Stomach (tissue), 8 donors: ENCODE measurements at regions not wholly inside any gene's neighbourhood (a gene's known extent, or its start where the extent isn't known, plus 50 kb on each side); places are given as distances from the start of the nearest gene placed in this dataset.

Source experiments
- DNase-seq, 2 donors: peaks; one replicate each; pipeline versions ENCODE4 v3.0.0 to v3.0.0-alpha.2; 2013 to 2019
- H3K27ac ChIP-seq, 5 donors: fragments of 200-600 bp in 4 of 5; sonication (generic) in 4 of 5; one replicate each; pipeline ENCODE4 v1.5.1; 2013 to 2019; ENCODE audit warnings: mild to moderate bottlenecking in 1 of 5, moderate library complexity in 1 of 5
- H3K27me3 ChIP-seq, 3 donors: fragments of 200-600 bp; sonication (generic); one replicate each; pipeline ENCODE4 v1.5.1; 2017 to 2019; ENCODE audit warnings: mixed run types in 1 of 3
- H3K36me3 ChIP-seq, 4 donors: fragments of 200-600 bp; sonication (generic); 1 replicate in 3 of 4; 2 replicates in 1 of 4; pipeline ENCODE4 v1.5.1; 2016 to 2019
- H3K4me1 ChIP-seq, 4 donors: fragments of 200-600 bp; sonication (generic); one replicate each; pipeline ENCODE4 v1.5.1; 2016 to 2019
- H3K4me3 ChIP-seq, 4 donors: fragments of 200-600 bp; sonication (generic) in 3 of 4; one replicate each; pipeline ENCODE4 v1.5.1; 2016 to 2019; ENCODE audit warnings: mild to moderate bottlenecking in 1 of 4
- H3K9me3 ChIP-seq, 4 donors: fragments of 200-600 bp; sonication (generic); one replicate each; pipeline ENCODE4 v1.5.1; 2016 to 2019
- CTCF ChIP-seq, 7 experiments: fragments of 450-650 bp in 4 of 7; fragments of 200-600 bp in 3 of 7; sonication (generic) in 3 of 7; IDR thresholded peaks; one replicate each; pipeline ENCODE4 v1.5.1; 2016 to 2019; ENCODE audit warnings: antibody characterized with exemption in 7 of 7, control low read depth in 2 of 7, mild to moderate bottlenecking in 1 of 7
- EP300 ChIP-seq: sonication (generic); formaldehyde crosslinking; IDR thresholded peaks from one replicate; pipeline ENCODE4 v1.6.1; 2017; ENCODE audit warnings: antibody characterized with exemption
- POLR2A ChIP-seq, 4 donors: fragments of 450-650 bp; IDR thresholded peaks; one replicate each; pipeline ENCODE4 v1.6.1; 2016; ENCODE audit warnings: antibody characterized with exemption in 4 of 4, control low read depth in 2 of 4, mild to moderate bottlenecking in 1 of 4, moderate library complexity in 1 of 4
- POLR2AphosphoS5 ChIP-seq, 3 donors: sonication (generic); formaldehyde crosslinking; IDR thresholded peaks; one replicate each; pipeline ENCODE4 v1.6.1; 2016; ENCODE audit warnings: antibody characterized with exemption in 3 of 3
- WGBS, 5 donors: extraction: QIAGEN DNeasy Blood & Tissue Kit in 3 of 5; methylation state at CpG; one replicate each; pipeline versions ENCODE4 v1.1.5 to v1.1.7; 2013 to 2018; 5-methylcytosine and 5-hydroxymethylcytosine counted together
- intact Hi-C: fragments of 100-400 bp; cut with DNase I; formaldehyde crosslinking; loops from one replicate; pipeline ENCODE4 v1.15.1; 2023; ENCODE audit warnings: low total_unique reads
- donor health status: healthy with polysubstance abuse.
- donor health status: Bipolar disorder and iron deficiency.
- donor health status: healthy.

- H3K27me3 ChIP-seq, result no peaks in the 10 kb centered on the region
- no peak overlapping the region for H3K27ac ChIP-seq
- intact Hi-C loops, result no loop called here
- DNase-seq, result no peak
- TF ChIP-seq CTCF (IDR thresholded peaks at IDR 0.05), result no peak
- TF ChIP-seq POLR2AphosphoS5 (IDR thresholded peaks at IDR 0.05), result no peak
- TF ChIP-seq EP300, result no peak
- TF ChIP-seq POLR2A (IDR thresholded peaks at IDR 0.05), result no peak
- H3K9me3 ChIP-seq, result no peaks in the 10 kb centered on the region
- H3K36me3 ChIP-seq, result no peaks in the 10 kb centered on the region
- H3K4me3 ChIP-seq, result no peak overlapping the region
- no peaks in the 10 kb centered on the region for H3K4me1 ChIP-seq
Observed at GRCh38 chr6:9566096-9566495, 848.8 kb downstream of the TFAP2A start.

- H3K27ac ChIP-seq, result no peak overlapping the region
- H3K4me1 ChIP-seq, result no peaks in the 10 kb centered on the region
- H3K36me3 ChIP-seq, result no peaks in the 10 kb centered on the region
- no peak overlapping the region for H3K4me3 ChIP-seq
- intact Hi-C loops, result no loop called here
- WGBS, 5 donors, result 62 to 91% (median 75%) methylated on average over 3 of the region's 3 CpGs
- no peaks in the 10 kb centered on the region for H3K9me3 ChIP-seq
- no peak for DNase-seq
- TF ChIP-seq CTCF (IDR thresholded peaks at IDR 0.05) (no peak), EP300 (no peak), POLR2AphosphoS5 (IDR thresholded peaks at IDR 0.05) (no peak)
- no peaks in the 10 kb centered on the region for H3K27me3 ChIP-seq
Observed at GRCh38 chr6:9564021-9564420, 850.9 kb downstream of the TFAP2A start.

- Histone ChIP-seq H3K9me3 (no peaks in the 10 kb centered on the region), H3K27ac (no peak overlapping the region), H3K4me1 (no peaks in the 10 kb centered on the region), H3K27me3 (no peaks in the 10 kb centered on the region), H3K4me3 (no peak overlapping the region), H3K36me3 (no peaks in the 10 kb centered on the region)
- 83 to 94% (median 91%) methylated on average over 1 of the region's 1 CpG for WGBS, 5 donors
- DNase-seq, result no peak
- TF ChIP-seq POLR2AphosphoS5 (IDR thresholded peaks at IDR 0.05) (no peak), POLR2A (IDR thresholded peaks at IDR 0.05) (no peak), EP300 (no peak), CTCF (IDR thresholded peaks at IDR 0.05) (no peak)
- intact Hi-C loops, result no loop called here
Observed at GRCh38 chr6:9563568-9563967, 851.3 kb downstream of the TFAP2A start.

GRCh38 chr6:9554806-9555205 is 860.1 kb downstream of the TFAP2A start:
- no peaks in the 10 kb centered on the region for H3K36me3 ChIP-seq

GRCh38 chr6:9554323-9554722 is 860.6 kb downstream of the TFAP2A start:
- no peaks in the 10 kb centered on the region for H3K4me1 ChIP-seq
- no peak for DNase-seq
- WGBS, 5 donors, result 37 to 62% (median 56%) methylated on average over 1 of the region's 1 CpG
- no peak overlapping the region for H3K27ac ChIP-seq
- H3K36me3 ChIP-seq, result no peaks in the 10 kb centered on the region
- TF ChIP-seq POLR2A (IDR thresholded peaks at IDR 0.05) (no peak), CTCF (IDR thresholded peaks at IDR 0.05) (no peak), EP300 (no peak), POLR2AphosphoS5 (IDR thresholded peaks at IDR 0.05) (no peak)
- H3K9me3 ChIP-seq, result peaks cover 0 to 30% (median 23%) of the 10 kb centered on the region in 4 donors
- H3K4me3 ChIP-seq, result no peak overlapping the region
- no peaks in the 10 kb centered on the region for H3K27me3 ChIP-seq
- intact Hi-C loops, result no loop called here

More at GRCh38 chr6:9554806-9555205, 860.1 kb downstream of the TFAP2A start:
- DNase-seq, result no peak
- intact Hi-C loops, result no loop called here
- Histone ChIP-seq H3K27ac (no peak overlapping the region), H3K4me1 (no peaks in the 10 kb centered on the region), H3K27me3 (no peaks in the 10 kb centered on the region), H3K9me3 (peaks cover 0 to 30% (median 23%) of the 10 kb centered on the region in 4 donors), H3K4me3 (no peak overlapping the region)
- TF ChIP-seq POLR2A (IDR thresholded peaks at IDR 0.05) (no peak), POLR2AphosphoS5 (IDR thresholded peaks at IDR 0.05) (no peak)
